Skeletal muscle tissue (tissue), 3 donors: ENCODE measurements at regions not wholly inside any gene's neighbourhood (a gene's known extent, or its start where the extent isn't known, plus 50 kb on each side); places are given as distances from the start of the nearest gene placed in this dataset.

ENCODE experiments used
- H3K27ac ChIP-seq: one replicate; pipeline ENCODE4 v1.7.0; 2013; ENCODE audit warnings: mild to moderate bottlenecking, low read depth, low read length, inconsistent platforms
- H3K27me3 ChIP-seq, 3 donors: one replicate each; pipeline ENCODE4 v1.7.0; 2013; ENCODE audit warnings: low read length in 3 of 3; ENCODE audit not compliant: control insufficient read depth in 3 of 3, insufficient read depth in 3 of 3
- H3K36me3 ChIP-seq, 3 donors: one replicate each; pipeline ENCODE4 v1.7.0; 2013; ENCODE audit warnings: low read length in 3 of 3; ENCODE audit not compliant: control insufficient read depth in 3 of 3, insufficient read depth in 3 of 3
- H3K4me1 ChIP-seq, 3 donors: one replicate each; pipeline ENCODE4 v1.7.0; 2013; ENCODE audit warnings: low read length in 3 of 3, mild to moderate bottlenecking in 3 of 3; ENCODE audit not compliant: control insufficient read depth in 3 of 3, insufficient read depth in 3 of 3
- H3K4me3 ChIP-seq, 3 donors: one replicate each; pipeline ENCODE4 v1.7.0; 2013; ENCODE audit warnings: low read length in 3 of 3
- H3K9ac ChIP-seq, 3 donors: one replicate each; pipeline ENCODE4 v1.7.0; 2013; ENCODE audit warnings: low read length in 3 of 3, mild to moderate bottlenecking in 3 of 3, moderate library complexity in 2 of 3, low read depth in 1 of 3
- H3K9me3 ChIP-seq, 3 donors: one replicate each; pipeline ENCODE4 v1.7.0; 2013; ENCODE audit warnings: low read length in 3 of 3; ENCODE audit not compliant: control insufficient read depth in 3 of 3
- donor health status: Osteomylitis.

GRCh38 chr2:224202281-224202865, 163.3 kb upstream of the SERPINE2 start:
- Histone ChIP-seq H3K36me3 (no peaks in the 10 kb centered on the region), H3K9me3 (peaks cover 0 to 3% (median 0%) of the 10 kb centered on the region in 3 donors), H3K27me3 (no peaks in the 10 kb centered on the region), H3K9ac (no peak overlapping the region), H3K4me3 (no peak overlapping the region), H3K4me1 (no peaks in the 10 kb centered on the region), H3K27ac (no peak overlapping the region)

- Histone ChIP-seq H3K4me3 (no peak overlapping the region), H3K27me3 (no peaks in the 10 kb centered on the region), H3K27ac (no peak overlapping the region), H3K36me3 (no peaks in the 10 kb centered on the region), H3K4me1 (peaks cover 0 to 3% (median 0%) of the 10 kb centered on the region in 3 donors), H3K9ac (no peak overlapping the region), H3K9me3 (peaks cover 0 to 3% (median 0%) of the 10 kb centered on the region in 3 donors)
These were observed 159.3 kb upstream of the SERPINE2 start for GRCh38 chr2:224198436-224198835.

- no peak overlapping the region for H3K9ac ChIP-seq
- H3K27ac ChIP-seq = no peak overlapping the region
- H3K27me3 ChIP-seq = no peaks in the 10 kb centered on the region
- H3K9me3 ChIP-seq = no peaks in the 10 kb centered on the region
- H3K4me1 ChIP-seq = peaks cover 0 to 3% (median 0%) of the 10 kb centered on the region in 3 donors
- no peak overlapping the region for H3K4me3 ChIP-seq
- no peaks in the 10 kb centered on the region for H3K36me3 ChIP-seq
These were observed 157.7 kb upstream of the SERPINE2 start for GRCh38 chr2:224196810-224197209.

- H3K9me3 ChIP-seq = no peaks in the 10 kb centered on the region
- no peaks in the 10 kb centered on the region for H3K27me3 ChIP-seq
- no peak overlapping the region for H3K27ac ChIP-seq
- peaks cover 0 to 3% (median 0%) of the 10 kb centered on the region in 3 donors for H3K4me1 ChIP-seq
- H3K36me3 ChIP-seq = no peaks in the 10 kb centered on the region
- H3K9ac ChIP-seq = no peak overlapping the region
- no peak overlapping the region for H3K4me3 ChIP-seq
These were observed 157.0 kb upstream of the SERPINE2 start for GRCh38 chr2:224195925-224196571.

- Histone ChIP-seq H3K4me3 (no peak overlapping the region), H3K9ac (no peak overlapping the region), H3K27me3 (no peaks in the 10 kb centered on the region), H3K36me3 (no peaks in the 10 kb centered on the region), H3K9me3 (no peaks in the 10 kb centered on the region), H3K27ac (no peak overlapping the region), H3K4me1 (peaks cover 0 to 3% (median 0%) of the 10 kb centered on the region in 3 donors)
These were observed 155.1 kb upstream of the SERPINE2 start for GRCh38 chr2:224194161-224194560.

- H3K4me3 ChIP-seq = no peak overlapping the region
- no peaks in the 10 kb centered on the region for H3K9me3 ChIP-seq
- H3K27ac ChIP-seq = no peak overlapping the region
- H3K9ac ChIP-seq = no peak overlapping the region
- H3K36me3 ChIP-seq = no peaks in the 10 kb centered on the region
- H3K27me3 ChIP-seq = no peaks in the 10 kb centered on the region
- H3K4me1 ChIP-seq = peaks cover 0 to 3% (median 0%) of the 10 kb centered on the region in 3 donors
These were observed 152.4 kb upstream of the SERPINE2 start for GRCh38 chr2:224191465-224191864.

GRCh38 chr2:224190936-224191270, 151.8 kb upstream of the SERPINE2 start:
- no peaks in the 10 kb centered on the region for H3K36me3 ChIP-seq
- peaks cover 0 to 3% (median 0%) of the 10 kb centered on the region in 3 donors for H3K4me1 ChIP-seq
- no peaks in the 10 kb centered on the region for H3K27me3 ChIP-seq
- no peak overlapping the region for H3K9ac ChIP-seq
- H3K27ac ChIP-seq = no peak overlapping the region
- H3K9me3 ChIP-seq = no peaks in the 10 kb centered on the region
- H3K4me3 ChIP-seq = no peak overlapping the region

GRCh38 chr2:224190234-224190935, 151.3 kb upstream of the SERPINE2 start:
- Histone ChIP-seq H3K4me3 (no peak overlapping the region), H3K4me1 (no peaks in the 10 kb centered on the region), H3K9ac (no peak overlapping the region), H3K36me3 (no peaks in the 10 kb centered on the region), H3K27ac (no peak overlapping the region), H3K27me3 (no peaks in the 10 kb centered on the region), H3K9me3 (no peaks in the 10 kb centered on the region)

GRCh38 chr2:224187220-224187619, 148.1 kb upstream of the SERPINE2 start:
- Histone ChIP-seq H3K36me3 (no peaks in the 10 kb centered on the region), H3K4me3 (no peak overlapping the region), H3K27ac (no peak overlapping the region), H3K9me3 (no peaks in the 10 kb centered on the region), H3K4me1 (no peaks in the 10 kb centered on the region), H3K9ac (no peak overlapping the region), H3K27me3 (no peaks in the 10 kb centered on the region)

- H3K4me3 ChIP-seq = no peak overlapping the region
- H3K27ac ChIP-seq = no peak overlapping the region
- H3K9ac ChIP-seq = no peak overlapping the region
- H3K36me3 ChIP-seq = no peaks in the 10 kb centered on the region
- no peaks in the 10 kb centered on the region for H3K9me3 ChIP-seq
- no peaks in the 10 kb centered on the region for H3K27me3 ChIP-seq
- H3K4me1 ChIP-seq = peaks cover 0 to 3% (median 0%) of the 10 kb centered on the region in 3 donors
These were observed 146.0 kb upstream of the SERPINE2 start for GRCh38 chr2:224185023-224185601.
